OCI-LY1 (cell line): ENCODE measurements at regions not wholly inside any gene's neighbourhood (a gene's known extent, or its start where the extent isn't known, plus 50 kb on each side); places are given as distances from the start of the nearest gene placed in this dataset.

Source experiments
- CTCF ChIP-seq: fragments of 200-600 bp; sonication (generic), shearing (Covaris generic); IDR thresholded peaks from 2 replicates; pipeline ENCODE4 v1.5.1; 2017; ENCODE audit warnings: mild to moderate bottlenecking, antibody characterized with exemption, low read length, moderate library complexity, mixed read lengths
- EZH2 ChIP-seq: fragments of 200-600 bp; sonication (generic), shearing (Covaris generic); IDR thresholded peaks from 2 replicates; pipeline ENCODE4 v1.8.0; 2017; ENCODE audit warnings: borderline replicate concordance, mixed run types, mild to moderate bottlenecking, antibody characterized with exemption, low read length, moderate library complexity, mixed read lengths

DNA sequence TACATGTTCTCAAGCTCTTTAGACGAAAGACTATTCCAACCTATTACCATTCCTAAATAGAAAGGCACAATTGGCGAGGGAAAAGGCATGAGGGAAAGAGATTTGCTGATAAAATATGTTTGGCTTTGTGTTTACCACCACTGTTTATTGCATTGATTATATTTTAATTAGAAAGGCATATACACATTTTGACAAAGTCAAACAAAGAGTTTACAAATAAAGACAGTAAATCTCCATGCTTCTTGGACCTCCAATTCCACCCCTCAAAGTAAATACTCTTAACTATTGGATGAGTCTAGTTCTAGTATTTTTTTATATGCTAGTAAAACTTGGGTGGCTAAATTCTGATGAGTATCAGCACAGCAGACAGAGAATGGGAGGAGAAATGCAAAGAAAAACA lies 521.4 kb downstream of the FBXO15 start:
- TF ChIP-seq CTCF (no peak), EZH2 (no peak)
